HG03521 (cell line): ENCODE measurements at regions not wholly inside any gene's neighbourhood (a gene's known extent, or its start where the extent isn't known, plus 50 kb on each side); places are given as distances from the start of the nearest gene placed in this dataset.

Experiments
- ATAC-seq: cut with Tn5 transposase; IDR thresholded peaks from one replicate; pipeline ENCODE4 v1.9.1; 2021; ENCODE audit warnings: mild to moderate bottlenecking, moderate library complexity; ENCODE audit not compliant: unreplicated experiment

DNA sequence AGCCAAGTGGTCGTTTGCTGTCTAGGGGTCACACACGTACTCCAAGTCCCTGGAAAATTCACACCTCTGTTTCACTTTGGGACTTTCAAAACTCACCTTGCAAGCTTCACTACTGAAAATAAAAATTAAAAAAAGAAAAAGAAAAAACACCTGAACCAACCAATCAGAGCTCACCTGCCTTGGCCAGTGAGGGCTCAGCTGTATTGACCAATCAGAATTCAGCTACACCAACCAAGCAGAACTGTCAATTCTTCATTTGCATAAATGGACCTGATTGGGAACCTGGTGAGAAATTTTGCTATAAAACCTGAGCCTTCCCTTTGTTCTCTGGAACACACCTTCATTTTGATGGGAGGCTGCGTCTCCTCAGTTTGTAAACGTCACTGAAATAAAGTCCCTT, 176.4 kb downstream of the TTC32 start:
- ATAC-seq, result no peak

DNA sequence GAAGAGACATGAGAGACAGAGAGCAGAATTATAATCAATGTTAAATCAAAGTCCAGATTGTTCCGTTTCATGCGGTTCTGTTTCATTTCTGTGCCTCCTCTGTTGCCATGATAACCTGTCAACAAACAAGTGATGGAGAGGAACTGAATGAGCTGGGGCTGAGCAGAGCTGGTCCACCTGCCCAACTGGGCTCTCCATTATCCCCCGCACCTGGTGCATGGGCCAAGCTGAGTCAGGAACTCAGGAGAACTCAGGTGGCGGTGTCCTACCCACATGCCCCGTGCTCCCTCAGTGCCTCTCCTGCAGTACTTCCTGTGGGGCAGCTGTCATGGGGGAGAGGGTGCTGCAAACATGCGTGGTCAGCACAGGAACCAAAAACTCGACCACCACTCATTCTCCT, 178.8 kb downstream of the TTC32 start:
- no peak for ATAC-seq

DNA sequence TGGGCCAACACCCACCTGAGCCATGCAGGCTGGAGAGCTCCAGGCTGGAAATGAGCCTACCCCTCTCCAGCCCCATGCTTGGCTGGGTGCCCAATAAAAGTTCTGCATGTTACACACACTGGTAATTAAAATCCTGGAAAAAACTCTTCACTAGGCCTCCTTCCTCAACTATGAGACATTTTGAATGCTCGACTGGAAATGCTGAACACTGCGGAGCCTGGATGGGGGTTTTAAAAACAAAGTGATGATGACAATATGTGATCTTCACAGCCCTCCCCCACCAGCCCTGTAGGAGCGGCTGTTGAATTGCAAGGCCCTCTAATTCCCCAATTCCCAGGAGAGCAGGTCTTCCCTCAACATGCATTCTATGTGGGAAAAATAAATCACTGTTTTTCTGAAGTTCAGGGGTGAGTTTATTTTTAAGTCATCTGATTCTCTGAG, 179.2 kb downstream of the TTC32 start:
- ATAC-seq, result no peak

DNA sequence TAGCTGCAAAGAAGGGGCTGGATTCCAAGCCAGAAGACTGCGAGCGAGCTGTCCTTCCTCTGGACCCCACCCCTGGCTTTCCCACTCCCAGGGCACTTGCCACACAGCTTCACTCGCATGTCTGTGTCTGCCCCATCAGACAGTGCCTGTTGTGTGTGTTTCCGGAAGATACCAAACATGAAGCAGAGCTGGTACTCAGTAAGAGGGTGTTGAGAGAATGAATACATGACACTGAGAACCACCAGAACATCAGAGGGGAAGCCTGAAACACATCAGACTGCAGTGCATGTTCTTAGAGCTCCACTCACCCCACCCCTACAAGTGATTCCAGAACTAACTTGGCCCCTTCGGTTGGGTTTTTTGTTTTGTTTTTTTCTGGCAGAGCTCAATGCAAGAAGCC, 181.5 kb downstream of the TTC32 start:
- no peak for ATAC-seq

DNA sequence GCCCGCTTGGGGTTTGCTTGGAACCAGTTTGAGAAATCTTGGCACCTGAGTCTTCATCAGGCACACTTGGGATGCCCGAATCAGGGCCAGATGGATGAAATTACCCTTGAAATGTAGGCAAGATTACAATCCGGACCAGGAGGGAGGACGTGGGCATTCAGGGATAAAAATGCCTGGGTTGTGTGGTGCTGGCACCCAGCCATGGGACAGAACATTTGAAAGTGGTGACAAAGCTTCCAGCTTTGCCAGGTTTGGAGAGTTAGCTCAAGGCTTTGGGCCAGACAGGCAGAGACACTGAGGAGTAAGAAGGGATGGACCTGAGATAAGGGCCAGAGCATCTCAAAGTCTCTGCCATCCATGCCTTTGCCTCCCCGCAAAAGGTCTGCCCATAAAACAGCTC, 182.2 kb downstream of the TTC32 start:
- no peak for ATAC-seq

DNA sequence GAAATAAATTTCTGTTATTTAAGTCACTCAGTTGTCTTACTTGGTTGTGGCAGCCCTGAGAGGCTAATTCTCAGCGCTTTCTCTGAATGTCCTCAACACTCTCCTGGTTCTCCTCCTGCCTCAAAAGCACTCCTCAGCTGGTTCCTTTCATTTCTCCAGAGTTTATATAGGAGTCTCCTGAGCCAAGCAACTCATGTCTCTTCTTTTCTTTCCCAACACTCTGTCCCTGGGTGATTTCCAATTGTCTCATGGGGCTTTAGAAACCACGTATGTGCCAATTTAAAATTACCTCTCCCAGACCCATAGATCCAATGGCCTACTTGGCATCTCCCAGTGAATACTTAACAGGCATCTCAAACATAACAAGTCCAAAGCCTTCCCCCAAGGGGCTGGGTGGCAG, 184.3 kb downstream of the TTC32 start:
- ATAC-seq, result no peak

DNA sequence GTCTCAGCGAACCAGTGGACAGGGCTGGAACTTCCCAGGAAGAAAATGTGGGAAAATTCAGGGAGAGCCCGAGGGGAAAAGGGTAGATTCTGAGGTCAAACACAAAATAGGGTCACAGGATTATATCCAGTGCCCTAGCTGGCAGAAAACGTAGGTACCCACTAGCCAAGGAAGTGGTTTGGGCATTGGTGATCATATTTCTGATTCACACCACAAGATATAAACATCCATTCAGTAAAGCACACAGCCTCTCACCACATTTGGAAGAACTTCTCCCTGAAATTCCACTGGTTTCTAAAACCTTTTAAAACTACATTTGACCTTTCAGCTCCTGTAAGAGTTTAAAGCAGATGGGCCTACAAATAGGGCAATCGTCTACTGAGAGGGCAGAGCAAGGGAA, 186.9 kb downstream of the TTC32 start:
- no peak for ATAC-seq

DNA sequence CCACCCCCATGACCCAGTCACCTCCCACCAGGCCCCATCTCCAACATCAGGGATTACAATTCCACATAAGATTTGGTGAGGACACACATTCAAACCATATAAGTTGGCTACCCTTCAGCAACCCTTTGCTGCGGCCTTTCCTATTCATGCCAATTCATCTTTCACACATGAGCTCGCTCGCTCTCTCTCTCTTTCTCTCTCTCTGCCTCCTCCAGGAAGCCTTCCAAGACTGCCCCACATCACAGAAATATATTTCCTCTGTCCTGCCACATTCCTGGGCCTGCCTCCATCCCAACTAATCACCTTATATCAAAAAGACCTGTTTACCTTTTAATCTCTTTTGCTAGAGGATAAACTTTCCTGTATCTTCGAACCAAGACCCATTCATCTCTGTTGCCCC, 188.9 kb downstream of the TTC32 start:
- ATAC-seq, result no peak

DNA sequence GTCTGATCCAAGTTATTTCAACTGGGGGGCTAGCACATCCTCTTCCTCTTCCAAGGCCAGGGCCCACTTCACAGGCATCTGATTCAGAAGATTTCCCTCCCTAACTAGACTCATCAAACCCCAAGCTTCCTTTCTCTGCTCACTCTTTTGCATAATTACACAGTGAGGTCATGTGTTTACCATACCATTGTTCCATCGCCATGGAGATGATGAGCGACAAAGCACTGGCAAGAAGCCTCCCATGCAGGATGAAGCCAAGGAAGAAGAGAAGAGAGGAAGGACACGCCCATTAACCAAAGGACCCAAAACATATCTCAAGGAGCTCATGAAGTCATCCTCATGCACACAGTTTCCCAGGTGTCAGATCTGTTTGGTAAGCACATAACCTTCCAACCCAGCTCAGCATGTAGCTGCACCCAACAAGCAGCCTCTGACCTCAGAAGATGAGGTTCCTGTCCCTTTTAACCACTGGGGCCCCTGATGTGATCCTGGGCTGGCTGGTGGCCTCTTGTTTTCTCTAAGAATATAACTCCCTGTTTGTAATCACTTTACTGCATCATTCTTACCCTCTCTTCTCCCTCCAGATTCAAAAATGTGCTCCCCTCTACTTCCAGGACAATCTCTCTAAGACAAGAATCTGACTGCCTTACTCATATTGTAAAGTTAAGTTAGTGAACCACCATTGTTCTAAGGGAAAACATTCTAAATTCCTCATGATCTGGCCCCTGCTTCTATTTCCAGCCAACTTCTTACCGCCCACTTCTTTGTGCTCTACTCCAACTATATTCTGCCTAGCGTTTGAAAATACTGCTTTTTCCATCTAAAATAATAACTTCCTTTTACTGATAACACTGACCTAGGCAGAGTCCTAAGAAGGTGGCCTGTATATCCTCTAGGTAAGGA, 190.1 kb downstream of the TTC32 start:
- ATAC-seq, result no peak

DNA sequence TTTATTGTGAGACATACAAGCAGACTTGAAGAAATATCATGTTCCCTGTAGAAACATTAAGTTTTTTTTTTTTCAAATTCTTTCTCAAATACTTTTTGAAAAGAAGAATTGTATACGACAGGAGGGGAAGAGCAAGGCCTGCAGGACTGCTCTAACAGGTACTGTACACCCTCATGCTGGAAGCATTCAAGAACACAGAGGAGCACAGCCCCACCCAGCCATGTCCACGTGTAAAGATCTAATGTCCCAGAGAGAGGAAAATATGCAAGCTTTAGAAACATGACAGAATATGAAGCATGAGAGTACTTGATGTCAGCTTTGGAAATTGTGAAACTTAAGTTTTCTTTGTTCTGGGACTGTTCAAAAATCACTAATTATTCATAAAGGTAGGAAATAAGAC, 191.6 kb downstream of the TTC32 start:
- ATAC-seq, result no peak

DNA sequence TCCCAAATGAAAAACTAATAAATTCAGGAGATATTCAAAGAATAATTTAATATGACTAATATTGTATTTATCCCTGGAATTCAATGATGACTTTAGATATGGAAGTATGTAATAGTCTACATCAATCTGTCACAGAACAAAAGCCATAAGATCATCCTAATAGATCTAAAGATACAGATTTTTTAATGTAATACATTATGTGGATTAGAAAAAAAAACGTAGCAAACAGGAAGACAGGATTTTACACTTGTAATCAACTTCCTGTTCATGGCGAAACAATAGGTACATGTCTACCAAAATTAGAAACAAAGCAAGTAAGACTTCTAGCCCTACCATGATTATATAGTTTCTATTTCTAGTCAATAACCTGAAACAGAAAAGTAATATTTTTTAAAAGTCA, 192.2 kb downstream of the TTC32 start:
- ATAC-seq, result no peak

DNA sequence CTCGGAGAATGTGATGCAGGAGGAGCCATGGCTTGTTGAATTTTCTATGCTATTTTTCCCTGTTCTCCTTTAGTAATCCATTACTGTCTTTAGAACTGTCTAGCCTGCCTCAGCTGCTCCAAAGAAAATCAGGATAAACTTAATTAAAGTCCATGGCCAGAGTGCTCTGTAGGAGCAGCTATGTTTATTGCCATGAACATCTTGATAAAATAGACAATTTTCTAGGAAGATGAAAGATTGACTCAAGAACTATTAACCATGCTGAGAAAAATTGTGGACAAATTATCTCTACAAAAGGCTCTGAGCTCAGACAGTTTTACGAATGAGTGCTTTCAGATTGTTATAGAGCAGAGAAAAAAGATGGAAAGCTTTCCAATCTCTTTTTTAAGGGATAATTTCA, 193.0 kb downstream of the TTC32 start:
- no peak for ATAC-seq

DNA sequence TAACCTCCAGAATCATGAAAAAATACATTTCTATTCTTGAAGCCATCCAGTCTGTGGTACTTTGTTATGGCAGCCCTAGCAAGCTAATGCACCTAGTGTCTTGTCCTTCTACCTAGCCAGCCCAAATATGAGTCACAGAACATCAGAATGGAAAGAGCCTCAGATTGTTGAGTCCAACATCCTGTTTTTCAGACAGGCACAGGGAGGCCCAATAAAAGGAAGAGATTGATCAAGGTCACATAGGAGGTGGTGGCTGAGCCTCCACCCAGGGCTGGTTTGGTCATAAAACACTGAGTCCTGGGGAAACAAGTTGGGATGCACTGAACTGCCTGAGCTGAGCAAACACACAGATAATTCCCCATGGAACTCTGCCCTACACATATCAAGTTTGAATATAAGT, 195.5 kb downstream of the TTC32 start:
- no peak for ATAC-seq

DNA sequence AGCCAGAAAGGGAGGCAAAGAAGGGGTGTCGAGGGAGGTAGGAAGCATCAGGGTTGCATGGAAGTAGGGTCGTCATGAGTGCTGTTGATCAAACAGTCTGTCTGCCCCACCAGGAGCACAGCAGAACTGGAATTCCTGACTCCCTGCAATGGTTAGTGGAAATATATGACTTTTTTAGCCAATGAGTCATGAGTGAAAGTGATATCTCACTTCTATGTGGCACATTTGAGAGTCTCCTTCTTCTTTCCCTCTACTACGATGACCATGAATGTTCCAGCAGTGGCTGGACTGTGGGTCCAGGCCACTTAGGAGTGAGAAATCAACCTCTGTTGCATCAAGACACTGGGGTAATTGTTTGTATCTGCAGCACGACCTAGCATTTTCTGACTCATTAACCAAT, 199.5 kb downstream of the TTC32 start:
- no peak for ATAC-seq

DNA sequence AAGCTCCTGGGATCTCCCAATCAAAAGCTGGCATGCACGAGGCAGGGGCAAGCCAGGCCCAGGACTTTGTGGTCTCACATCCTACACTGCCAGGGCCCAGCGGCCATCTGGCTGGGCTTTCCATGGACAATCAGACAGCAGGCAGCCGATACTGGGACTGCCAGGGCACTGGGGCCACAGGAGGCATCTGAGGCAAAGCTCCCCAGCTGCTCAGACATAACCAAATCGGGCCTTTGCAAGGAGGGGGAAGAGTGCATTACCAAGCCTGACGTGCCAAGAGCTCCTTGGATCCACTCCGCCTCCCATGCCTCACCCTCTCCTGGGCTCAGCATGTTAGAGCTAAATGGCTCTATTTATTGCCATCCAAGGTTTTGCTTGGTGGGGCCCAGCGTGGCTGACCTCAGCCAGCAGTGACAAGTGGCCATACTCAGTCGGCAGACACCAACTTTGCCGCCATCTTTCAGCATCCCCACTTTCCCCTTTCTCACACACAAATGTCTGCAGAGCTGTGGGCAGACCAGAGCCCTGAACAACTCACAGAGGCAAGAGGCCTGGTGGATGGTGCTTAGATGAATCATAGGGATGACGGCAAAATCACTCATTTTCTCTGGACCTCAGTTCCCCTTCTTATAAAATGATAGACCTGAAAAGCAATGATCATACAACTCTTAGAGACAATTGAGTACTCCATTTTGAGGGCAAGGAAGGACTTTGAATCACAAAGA, 200.8 kb downstream of the TTC32 start:
- no peak for ATAC-seq

DNA sequence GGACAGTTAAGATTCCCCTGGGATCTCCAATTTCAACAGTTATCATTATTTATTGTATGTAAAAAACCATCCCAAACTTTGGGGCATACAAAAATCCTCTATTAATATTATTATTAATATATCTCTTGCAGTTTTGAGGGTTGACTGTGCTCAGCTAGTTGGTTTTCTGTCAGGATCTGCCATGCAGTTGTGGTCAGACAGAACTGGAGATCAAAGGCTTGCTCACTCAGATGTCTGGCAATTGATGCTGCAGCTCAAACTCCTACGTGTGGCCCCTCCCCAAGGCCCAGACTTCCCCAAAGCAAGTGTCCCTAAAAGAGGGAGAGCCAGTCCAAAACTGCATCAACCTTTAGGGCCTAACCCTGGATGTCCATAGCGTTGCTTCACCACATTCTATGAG, 204.7 kb downstream of the TTC32 start:
- ATAC-seq, result no peak

DNA sequence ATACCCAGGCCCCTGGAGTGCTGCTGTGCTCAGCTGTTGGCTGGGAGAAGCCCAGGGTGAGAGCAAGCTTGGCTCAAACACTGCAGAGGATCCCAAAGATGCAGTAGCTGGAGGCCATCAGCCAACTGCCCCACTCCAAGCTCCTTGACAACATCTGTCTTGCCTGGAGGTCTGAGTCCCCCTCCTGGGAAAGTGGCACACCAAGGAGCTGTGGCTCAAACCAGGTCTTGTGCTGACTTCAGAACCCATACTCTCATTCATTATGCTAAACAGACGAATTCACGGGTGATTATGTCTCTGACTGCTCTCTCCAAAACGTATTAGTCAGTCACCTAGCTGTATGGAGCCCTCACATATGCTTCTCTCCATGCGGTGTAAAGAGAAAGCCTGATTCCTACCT, 206.1 kb downstream of the TTC32 start:
- ATAC-seq, result no peak

DNA sequence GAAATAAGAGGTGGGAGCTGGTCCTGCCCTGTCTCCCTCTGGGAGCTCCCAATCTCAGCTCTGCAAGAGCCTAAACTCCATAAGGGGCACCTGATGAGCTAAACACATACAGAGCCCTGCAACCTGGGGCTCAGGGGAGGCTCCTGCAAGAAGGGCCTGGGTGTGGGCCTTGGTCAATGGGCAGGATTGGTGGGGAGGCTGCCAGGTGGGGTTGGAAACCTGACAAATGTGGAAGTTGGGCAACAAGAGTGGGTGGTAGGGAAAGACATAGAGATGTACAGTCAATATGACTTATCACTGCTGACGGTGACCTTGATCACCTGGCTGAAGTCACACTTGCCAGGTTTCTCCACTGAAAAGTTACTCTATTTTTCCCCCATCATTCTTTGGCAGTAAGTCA, 209.9 kb downstream of the TTC32 start:
- no peak for ATAC-seq

DNA sequence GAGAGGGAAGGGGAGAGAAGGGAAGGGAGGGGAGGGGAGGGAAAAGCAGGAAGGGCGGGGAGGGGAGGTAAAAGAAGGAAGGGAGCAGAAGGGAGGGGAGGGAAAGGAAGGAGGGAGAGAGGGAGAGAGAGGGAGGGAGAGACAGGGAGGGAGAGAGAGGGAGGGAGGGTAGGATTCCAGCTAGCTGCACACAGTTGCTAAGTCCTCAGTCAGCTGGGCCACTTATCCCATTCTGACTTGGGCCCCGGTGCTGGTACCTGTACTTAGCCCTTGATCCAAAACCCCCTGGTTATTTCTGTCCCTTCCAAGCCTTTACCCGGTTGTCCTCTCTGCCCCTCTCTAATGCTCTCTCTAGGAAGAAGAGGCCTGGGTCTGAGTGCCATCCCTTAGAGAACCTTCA, 211.4 kb downstream of the TTC32 start:
- no peak for ATAC-seq

DNA sequence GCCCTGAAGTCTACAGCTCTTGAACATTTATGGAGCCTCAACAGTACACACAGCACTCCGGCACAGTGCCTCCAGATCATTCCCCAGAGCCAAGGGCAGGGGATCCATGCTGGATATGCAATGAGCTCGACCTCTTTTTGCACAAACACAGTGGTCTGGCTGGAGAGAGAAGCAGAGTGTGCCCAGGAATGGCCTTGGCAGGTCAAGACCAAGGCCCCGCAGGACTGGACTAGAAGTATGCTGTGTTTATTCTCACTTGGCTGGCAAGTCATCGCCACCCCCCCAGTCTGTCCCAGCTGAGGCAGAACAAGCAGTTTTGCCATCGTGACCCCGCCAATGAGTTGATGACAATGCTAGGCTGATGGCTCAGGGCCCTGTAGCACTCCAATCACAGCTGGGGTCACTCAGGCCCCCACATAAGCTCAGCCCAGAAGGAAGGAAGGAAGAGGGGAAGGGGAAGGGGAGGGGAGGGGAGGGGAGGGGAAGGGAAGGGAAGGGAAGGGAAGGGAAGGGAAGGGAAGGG, 212.1 kb downstream of the TTC32 start:
- no peak for ATAC-seq

DNA sequence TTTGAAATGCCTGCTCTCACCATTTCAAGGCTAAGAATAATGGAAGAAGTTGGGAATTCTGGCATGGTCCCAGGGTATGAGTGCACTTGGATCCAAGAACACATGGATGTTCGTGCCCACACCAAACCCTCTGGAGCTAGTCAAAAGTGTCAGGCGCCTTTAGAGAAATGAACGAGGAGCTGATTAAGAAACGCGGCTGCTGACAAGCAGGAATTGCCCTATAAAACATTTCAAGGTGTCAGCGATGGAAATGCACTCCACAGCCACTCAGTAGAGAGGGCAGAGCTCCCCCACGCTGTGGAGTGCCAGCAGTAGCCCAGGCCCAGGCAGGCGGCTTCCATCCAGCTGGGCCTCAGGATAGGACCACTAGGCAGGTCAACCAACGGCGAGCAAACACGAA, 213.7 kb downstream of the TTC32 start:
- ATAC-seq, result no peak

DNA sequence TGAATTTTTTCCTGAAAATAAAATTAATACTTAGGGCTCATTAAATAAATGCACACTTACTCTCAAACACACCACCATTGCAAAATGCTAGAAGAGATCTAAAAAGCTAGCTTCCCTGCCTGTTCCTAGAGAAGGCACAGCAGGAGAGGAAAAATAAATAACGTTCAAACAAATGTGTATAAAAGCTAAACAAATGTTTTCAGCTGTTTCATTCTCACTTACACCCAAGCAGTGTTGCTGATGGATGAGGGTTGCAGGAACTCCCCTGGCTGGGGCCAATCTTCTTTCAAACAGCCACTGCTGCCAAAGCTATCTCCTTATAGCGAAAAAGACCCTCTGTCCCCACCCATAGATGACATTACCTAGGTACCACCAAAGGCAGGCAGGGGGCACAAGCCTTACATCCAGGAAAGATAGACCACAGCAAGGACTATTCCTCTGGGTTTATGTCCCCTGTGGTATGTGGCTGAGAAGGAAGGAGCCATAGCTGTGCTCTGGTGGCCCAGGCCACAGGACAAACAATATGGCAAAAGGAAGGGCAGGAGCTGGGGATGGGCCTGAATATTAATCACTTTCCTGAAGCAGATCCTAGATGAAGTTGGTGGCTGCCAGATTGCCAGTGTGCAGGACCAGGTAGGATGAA, 214.6 kb downstream of the TTC32 start:
- ATAC-seq, result no peak
